ENCODE measurements at regions not wholly inside any gene's neighbourhood (a gene's known extent, or its start where the extent isn't known, plus 50 kb on each side); places are given as distances from the start of the nearest gene placed in this dataset.

GRCh38 chr10:121669028-121669374, 70.8 kb upstream of the FGFR2 start:
- no peak for TF ChIP-seq CTCF (IDR thresholded peaks at IDR 0.05)
- TF ChIP-seq POLR2A (IDR thresholded peaks at IDR 0.05), result no peak
- TF ChIP-seq EP300 (IDR thresholded peaks at IDR 0.05), result no peak

Measured in upper lobe of left lung (tissue), 4 donors.